SK-N-SH treated with all-trans-retinoic acid at 6 μM for 48 hours (cell line): ENCODE measurements at regions not wholly inside any gene's neighbourhood (a gene's known extent, or its start where the extent isn't known, plus 50 kb on each side); places are given as distances from the start of the nearest gene placed in this dataset.
"Not testable (repeated sequence)": the region's sequence is repeated elsewhere in the genome, so short reads cannot be mapped to it uniquely, and the experiment has no call there.

Experiments used
- ATAC-seq: fragments of 200-7000 bp; cut with Tn5 transposase; 3 replicates; pipeline ENCODE4 v1.9.1; 2020; ENCODE audit warnings: mild to moderate bottlenecking, moderate library complexity
- BACH2 ChIP-seq: fragments of 250-450 bp; sonication (Bioruptor Pico); IDR thresholded peaks from 2 replicates; pipeline ENCODE4 v1.9.0; 2021; ENCODE audit warnings: mild to moderate bottlenecking, borderline replicate concordance
- CSDC2 ChIP-seq: fragments of 250-450 bp; sonication (Bioruptor Pico); IDR thresholded peaks from 2 replicates; pipeline ENCODE4 v1.5.0; 2020; ENCODE audit warnings: mild to moderate bottlenecking, moderate library complexity
- ESRRG ChIP-seq: fragments of 250-450 bp; sonication (Bioruptor Pico); IDR thresholded peaks from 2 replicates; pipeline ENCODE4 v1.6.1; 2021; ENCODE audit warnings: mild to moderate bottlenecking
- GLIS3 ChIP-seq: fragments of 250-450 bp; sonication (Bioruptor Pico); IDR thresholded peaks from 2 replicates; pipeline ENCODE4 v1.5.0; 2020; ENCODE audit warnings: mild to moderate bottlenecking, moderate library complexity
- ISL1 ChIP-seq: fragments of 250-450 bp; sonication (Bioruptor Pico); IDR thresholded peaks from 2 replicates; pipeline ENCODE4 v2.1.2; 2022; ENCODE audit warnings: mild to moderate bottlenecking, moderate library complexity
- OSR1 ChIP-seq: fragments of 250-450 bp; sonication (Bioruptor Pico); IDR thresholded peaks from 2 replicates; pipeline ENCODE4 v1.8.0; 2022; ENCODE audit warnings: moderate library complexity, mild to moderate bottlenecking, inconsistent platforms
- PPARA ChIP-seq: fragments of 250-450 bp; sonication (Bioruptor Pico); IDR thresholded peaks from 2 replicates; pipeline ENCODE4 v1.5.0; 2020; ENCODE audit warnings: mild to moderate bottlenecking, borderline replicate concordance
- RARB ChIP-seq: fragments of 250-450 bp; sonication (Bioruptor Pico); IDR thresholded peaks from 2 replicates; pipeline ENCODE4 v1.8.0; 2021; ENCODE audit warnings: mild to moderate bottlenecking, moderate library complexity
- SNAI2 ChIP-seq: fragments of 250-450 bp; sonication (Bioruptor Pico); IDR thresholded peaks from 2 replicates; pipeline ENCODE4 v1.5.0; 2020; ENCODE audit warnings: mild to moderate bottlenecking, moderate library complexity
- TCF4 ChIP-seq: fragments of 250-450 bp; sonication (Bioruptor Pico); IDR thresholded peaks from 2 replicates; pipeline ENCODE4 v1.8.0; 2021; ENCODE audit warnings: mild to moderate bottlenecking, moderate library complexity, borderline replicate concordance
- TOX ChIP-seq: fragments of 250-450 bp; sonication (Bioruptor Pico); IDR thresholded peaks from 2 replicates; pipeline ENCODE4 v1.8.0; 2021; ENCODE audit warnings: mild to moderate bottlenecking, moderate library complexity, borderline replicate concordance
- ZFP3 ChIP-seq: fragments of 250-450 bp; sonication (Bioruptor Pico); IDR thresholded peaks from 2 replicates; pipeline ENCODE4 v1.5.0; 2020; ENCODE audit warnings: mild to moderate bottlenecking, moderate library complexity
- ZFP30 ChIP-seq: fragments of 450-650 bp; formaldehyde crosslinking; IDR thresholded peaks from 2 replicates; pipeline ENCODE4 v1.5.0; 2022; ENCODE audit warnings: mild to moderate bottlenecking, moderate library complexity
- ZNF565 ChIP-seq: fragments of 450-650 bp; formaldehyde crosslinking; conservative IDR thresholded peaks from 2 replicates; pipeline ENCODE4 v1.5.0; 2020; ENCODE audit warnings: low read depth, mild to moderate bottlenecking, moderate library complexity
- ZNF8 ChIP-seq: fragments of 450-650 bp; formaldehyde crosslinking; IDR thresholded peaks from 2 replicates; pipeline ENCODE4 v1.5.0; 2020; ENCODE audit warnings: mild to moderate bottlenecking, moderate library complexity
- TF ChIP-seq, protein P1 (sequence below): fragments of 250-450 bp; sonication (Bioruptor Pico); IDR thresholded peaks from 2 replicates; pipeline ENCODE4 v1.8.0; 2021; ENCODE audit warnings: low read depth, mild to moderate bottlenecking, moderate library complexity, borderline replicate concordance
- TF ChIP-seq, protein P2 (sequence below): fragments of 250-450 bp; sonication (Bioruptor Pico); IDR thresholded peaks from 2 replicates; pipeline ENCODE4 v1.5.1; 2020; ENCODE audit warnings: low read depth, mild to moderate bottlenecking, moderate library complexity
- TF ChIP-seq, protein P3 (sequence below): fragments of 250-450 bp; sonication (Bioruptor Pico); IDR thresholded peaks from 2 replicates; pipeline ENCODE4 v1.8.0; 2020; ENCODE audit warnings: mild to moderate bottlenecking, moderate library complexity, borderline replicate concordance
- TF ChIP-seq, protein P4 (sequence below): fragments of 250-450 bp; sonication (Bioruptor Pico); IDR thresholded peaks from 2 replicates; pipeline ENCODE4 v1.5.0; 2020; ENCODE audit warnings: mild to moderate bottlenecking, moderate library complexity
- TF ChIP-seq, protein P5 (sequence below): fragments of 250-450 bp; sonication (Bioruptor Pico); IDR thresholded peaks from 2 replicates; pipeline ENCODE4 v1.5.1; 2021; ENCODE audit warnings: mild to moderate bottlenecking, moderate library complexity

DNA sequence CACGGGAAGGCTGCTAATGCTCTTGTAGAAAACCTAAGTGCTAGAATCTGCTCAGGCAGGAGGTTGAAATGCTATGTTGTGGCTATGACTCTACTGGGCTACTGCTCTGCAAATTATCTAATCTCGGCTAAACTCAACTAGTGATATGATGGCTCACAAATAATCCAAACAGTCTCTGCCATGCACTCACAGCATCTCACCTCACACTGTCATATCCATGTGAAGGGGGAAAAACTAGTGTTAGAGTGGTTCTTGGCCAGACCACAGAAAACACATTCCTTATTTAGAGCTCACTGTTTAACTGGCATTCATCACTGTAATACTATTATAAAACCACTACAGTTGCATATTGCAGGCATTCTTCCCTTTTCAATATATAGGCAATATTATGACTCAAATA, 81.8 kb upstream of the DST start:
- peak; percentile 81 for ATAC-seq
- TF ChIP-seq, protein P1, sequence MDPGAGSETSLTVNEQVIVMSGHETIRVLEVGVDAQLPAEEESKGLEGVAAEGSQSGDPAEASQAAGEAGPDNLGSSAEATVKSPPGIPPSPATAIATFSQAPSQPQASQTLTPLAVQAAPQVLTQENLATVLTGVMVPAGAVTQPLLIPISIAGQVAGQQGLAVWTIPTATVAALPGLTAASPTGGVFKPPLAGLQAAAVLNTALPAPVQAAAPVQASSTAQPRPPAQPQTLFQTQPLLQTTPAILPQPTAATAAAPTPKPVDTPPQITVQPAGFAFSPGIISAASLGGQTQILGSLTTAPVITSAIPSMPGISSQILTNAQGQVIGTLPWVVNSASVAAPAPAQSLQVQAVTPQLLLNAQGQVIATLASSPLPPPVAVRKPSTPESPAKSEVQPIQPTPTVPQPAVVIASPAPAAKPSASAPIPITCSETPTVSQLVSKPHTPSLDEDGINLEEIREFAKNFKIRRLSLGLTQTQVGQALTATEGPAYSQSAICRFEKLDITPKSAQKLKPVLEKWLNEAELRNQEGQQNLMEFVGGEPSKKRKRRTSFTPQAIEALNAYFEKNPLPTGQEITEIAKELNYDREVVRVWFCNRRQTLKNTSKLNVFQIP (CRISPR knock-in tag) = no peak
- TF ChIP-seq, protein P2, sequence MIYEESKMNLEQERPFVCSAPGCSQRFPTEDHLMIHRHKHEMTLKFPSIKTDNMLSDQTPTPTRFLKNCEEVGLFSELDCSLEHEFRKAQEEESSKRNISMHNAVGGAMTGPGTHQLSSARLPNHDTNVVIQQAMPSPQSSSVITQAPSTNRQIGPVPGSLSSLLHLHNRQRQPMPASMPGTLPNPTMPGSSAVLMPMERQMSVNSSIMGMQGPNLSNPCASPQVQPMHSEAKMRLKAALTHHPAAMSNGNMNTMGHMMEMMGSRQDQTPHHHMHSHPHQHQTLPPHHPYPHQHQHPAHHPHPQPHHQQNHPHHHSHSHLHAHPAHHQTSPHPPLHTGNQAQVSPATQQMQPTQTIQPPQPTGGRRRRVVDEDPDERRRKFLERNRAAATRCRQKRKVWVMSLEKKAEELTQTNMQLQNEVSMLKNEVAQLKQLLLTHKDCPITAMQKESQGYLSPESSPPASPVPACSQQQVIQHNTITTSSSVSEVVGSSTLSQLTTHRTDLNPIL (CRISPR knock-in tag) = no peak
- TF ChIP-seq OSR1 (CRISPR knock-in tag) = no peak
- TF ChIP-seq ZFP3 = no peak
- TF ChIP-seq ISL1 (CRISPR knock-in tag) = 0 out of 2 replicates have a peak, but pooled peaks have one; percentile 30

DNA sequence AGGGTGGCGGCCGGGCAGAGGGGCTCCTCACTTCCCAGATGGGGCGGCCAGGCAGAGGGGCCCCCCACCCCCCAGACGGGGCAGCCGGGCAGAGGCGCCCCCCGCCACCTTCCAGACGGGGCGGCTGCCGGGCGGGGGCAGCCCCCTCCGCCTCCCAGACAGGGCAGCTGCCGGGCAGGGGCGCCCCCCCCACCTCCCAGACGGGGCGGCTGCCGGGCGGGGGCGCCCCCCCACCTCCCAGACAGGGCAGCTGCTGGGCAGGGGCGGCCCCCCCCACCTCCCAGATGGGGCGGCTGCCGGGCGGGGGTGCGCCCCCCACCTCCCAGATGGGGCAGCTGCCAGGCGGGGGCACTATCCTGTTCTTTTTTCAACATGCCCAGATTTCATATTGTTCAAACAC, 78.2 kb upstream of the DST start:
- ATAC-seq = no peak
- TF ChIP-seq ISL1 (CRISPR knock-in tag) (no peak), ZNF8 (no peak), ZFP30 (CRISPR knock-in tag) (no peak)

DNA sequence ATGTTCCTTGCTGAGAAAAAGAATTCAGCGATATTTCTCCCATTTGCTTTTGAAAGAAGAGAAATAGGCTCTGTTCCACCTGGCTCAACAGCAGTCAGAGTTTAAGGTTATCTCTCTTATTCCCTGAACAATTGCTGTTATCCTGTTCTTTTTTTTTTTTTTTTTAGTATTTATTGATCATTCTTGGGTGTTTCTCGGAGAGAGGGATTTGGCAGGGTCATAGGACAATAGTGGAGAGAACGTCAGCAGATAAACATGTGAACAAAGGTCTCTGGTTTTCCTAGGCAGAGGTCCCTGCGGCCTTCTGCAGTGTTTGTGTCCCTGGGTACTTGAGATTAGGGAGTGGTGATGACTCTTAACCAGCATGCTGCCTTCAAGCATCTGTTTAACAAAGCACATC, 77.5 kb upstream of the DST start:
- not testable (repeated sequence) for ATAC-seq

DNA sequence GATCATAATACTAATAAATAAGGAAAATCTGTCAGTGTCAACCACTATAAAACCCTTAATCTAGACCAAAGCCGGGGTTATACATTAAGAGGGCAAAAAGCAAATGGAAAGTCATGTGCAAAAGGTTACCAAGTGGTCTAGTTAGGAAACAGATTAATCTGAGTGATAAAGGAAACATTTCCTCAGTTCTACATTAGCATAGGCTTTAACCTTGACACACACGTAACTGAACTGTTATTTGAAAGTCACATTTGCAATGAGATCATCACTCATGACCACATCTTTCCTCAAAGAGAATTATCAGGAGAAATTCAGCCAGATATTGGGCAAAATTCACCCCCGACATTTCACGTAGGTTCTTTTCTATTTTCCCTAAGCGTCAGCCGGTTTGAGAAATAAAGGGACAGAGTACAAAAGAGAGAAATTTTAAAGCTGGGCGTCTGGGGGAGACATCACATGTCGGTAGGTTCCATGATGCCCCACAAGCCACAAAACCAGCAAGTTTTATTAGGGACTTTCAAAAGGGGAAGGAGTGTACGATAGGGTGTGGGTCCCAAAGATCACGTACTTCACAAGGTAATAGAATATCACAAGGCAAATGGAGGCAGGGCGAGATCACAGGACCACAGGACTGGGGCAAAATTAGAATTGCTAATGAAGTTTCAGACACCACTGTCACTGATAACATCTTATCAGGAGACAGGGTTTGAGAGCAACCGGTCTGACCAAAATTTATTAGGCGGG, 76.8 kb upstream of the DST start:
- not testable (repeated sequence) for ATAC-seq

DNA sequence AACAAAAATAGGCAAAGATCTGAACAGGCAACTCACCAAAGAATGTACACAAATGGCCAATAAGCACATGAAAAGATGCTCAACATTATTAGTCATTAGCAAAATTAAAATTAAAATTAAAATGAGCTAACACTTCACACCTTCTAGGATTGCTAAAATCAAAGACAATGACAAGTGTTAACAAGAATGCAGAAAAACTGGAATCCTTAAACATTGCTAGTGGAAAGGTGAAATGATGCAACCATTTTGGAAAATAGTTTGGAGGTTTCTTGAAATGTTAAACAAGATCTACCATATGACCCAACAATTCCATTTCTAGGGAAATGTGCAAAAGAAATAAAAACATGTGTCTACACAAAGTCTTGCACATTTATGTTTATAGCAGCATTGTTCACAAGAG, 75.5 kb upstream of the DST start:
- no peak for ATAC-seq
- TF ChIP-seq SNAI2 (CRISPR knock-in tag) (no peak), ESRRG (no peak), GLIS3 (no peak), PPARA (CRISPR knock-in tag) (no peak), RARB (CRISPR knock-in tag) (no peak), TOX (CRISPR knock-in tag) (no peak), TCF4 (no peak), BACH2 (no peak), ZNF565 (CRISPR knock-in tag) (no peak), CSDC2 (CRISPR knock-in tag) (no peak), ZNF8 (no peak), OSR1 (CRISPR knock-in tag) (no peak)
- TF ChIP-seq, protein P3, sequence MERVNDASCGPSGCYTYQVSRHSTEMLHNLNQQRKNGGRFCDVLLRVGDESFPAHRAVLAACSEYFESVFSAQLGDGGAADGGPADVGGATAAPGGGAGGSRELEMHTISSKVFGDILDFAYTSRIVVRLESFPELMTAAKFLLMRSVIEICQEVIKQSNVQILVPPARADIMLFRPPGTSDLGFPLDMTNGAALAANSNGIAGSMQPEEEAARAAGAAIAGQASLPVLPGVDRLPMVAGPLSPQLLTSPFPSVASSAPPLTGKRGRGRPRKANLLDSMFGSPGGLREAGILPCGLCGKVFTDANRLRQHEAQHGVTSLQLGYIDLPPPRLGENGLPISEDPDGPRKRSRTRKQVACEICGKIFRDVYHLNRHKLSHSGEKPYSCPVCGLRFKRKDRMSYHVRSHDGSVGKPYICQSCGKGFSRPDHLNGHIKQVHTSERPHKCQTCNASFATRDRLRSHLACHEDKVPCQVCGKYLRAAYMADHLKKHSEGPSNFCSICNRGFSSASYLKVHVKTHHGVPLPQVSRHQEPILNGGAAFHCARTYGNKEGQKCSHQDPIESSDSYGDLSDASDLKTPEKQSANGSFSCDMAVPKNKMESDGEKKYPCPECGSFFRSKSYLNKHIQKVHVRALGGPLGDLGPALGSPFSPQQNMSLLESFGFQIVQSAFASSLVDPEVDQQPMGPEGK = no peak
- TF ChIP-seq, protein P2 (CRISPR knock-in tag) = no peak
- TF ChIP-seq, protein P4, sequence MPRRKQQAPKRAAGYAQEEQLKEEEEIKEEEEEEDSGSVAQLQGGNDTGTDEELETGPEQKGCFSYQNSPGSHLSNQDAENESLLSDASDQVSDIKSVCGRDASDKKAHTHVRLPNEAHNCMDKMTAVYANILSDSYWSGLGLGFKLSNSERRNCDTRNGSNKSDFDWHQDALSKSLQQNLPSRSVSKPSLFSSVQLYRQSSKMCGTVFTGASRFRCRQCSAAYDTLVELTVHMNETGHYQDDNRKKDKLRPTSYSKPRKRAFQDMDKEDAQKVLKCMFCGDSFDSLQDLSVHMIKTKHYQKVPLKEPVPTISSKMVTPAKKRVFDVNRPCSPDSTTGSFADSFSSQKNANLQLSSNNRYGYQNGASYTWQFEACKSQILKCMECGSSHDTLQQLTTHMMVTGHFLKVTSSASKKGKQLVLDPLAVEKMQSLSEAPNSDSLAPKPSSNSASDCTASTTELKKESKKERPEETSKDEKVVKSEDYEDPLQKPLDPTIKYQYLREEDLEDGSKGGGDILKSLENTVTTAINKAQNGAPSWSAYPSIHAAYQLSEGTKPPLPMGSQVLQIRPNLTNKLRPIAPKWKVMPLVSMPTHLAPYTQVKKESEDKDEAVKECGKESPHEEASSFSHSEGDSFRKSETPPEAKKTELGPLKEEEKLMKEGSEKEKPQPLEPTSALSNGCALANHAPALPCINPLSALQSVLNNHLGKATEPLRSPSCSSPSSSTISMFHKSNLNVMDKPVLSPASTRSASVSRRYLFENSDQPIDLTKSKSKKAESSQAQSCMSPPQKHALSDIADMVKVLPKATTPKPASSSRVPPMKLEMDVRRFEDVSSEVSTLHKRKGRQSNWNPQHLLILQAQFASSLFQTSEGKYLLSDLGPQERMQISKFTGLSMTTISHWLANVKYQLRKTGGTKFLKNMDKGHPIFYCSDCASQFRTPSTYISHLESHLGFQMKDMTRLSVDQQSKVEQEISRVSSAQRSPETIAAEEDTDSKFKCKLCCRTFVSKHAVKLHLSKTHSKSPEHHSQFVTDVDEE = no peak
- TF ChIP-seq, protein P1 (CRISPR knock-in tag) = no peak
- TF ChIP-seq, protein P5, sequence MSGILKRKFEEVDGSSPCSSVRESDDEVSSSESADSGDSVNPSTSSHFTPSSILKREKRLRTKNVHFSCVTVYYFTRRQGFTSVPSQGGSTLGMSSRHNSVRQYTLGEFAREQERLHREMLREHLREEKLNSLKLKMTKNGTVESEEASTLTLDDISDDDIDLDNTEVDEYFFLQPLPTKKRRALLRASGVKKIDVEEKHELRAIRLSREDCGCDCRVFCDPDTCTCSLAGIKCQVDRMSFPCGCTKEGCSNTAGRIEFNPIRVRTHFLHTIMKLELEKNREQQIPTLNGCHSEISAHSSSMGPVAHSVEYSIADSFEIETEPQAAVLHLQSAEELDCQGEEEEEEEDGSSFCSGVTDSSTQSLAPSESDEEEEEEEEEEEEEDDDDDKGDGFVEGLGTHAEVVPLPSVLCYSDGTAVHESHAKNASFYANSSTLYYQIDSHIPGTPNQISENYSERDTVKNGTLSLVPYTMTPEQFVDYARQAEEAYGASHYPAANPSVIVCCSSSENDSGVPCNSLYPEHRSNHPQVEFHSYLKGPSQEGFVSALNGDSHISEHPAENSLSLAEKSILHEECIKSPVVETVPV = no peak
